ENCODE measurements at regions not wholly inside any gene's neighbourhood (a gene's known extent, or its start where the extent isn't known, plus 50 kb on each side); places are given as distances from the start of the nearest gene placed in this dataset.
"Not testable (repeated sequence)": the region's sequence is repeated elsewhere in the genome, so short reads cannot be mapped to it uniquely, and the experiment has no call there.

DNA sequence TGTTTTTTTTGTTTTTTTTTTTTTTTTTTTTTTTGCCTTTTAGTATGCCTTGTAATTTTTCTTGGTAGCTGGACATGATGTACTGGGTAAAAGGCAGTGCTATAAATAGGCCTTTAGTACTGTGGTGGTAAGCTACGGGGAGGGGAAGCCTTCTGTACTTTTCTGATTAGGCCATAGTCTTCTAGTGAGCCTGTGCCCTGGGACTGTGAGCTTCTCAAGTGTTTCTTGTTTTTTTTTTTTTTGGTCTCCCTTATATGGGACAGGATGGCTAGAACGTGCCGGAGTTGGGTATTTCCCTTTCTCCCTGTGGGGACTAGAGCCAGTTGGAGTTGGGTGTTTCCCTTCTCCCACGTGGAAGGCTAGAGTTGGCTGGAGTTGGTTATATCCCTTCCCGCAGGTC lies 59.4 kb upstream of the PRELID3B start:
- intact Hi-C loops (cut with DNase I): no loop called here
- peak; percentile 88 for ATAC-seq

DNA sequence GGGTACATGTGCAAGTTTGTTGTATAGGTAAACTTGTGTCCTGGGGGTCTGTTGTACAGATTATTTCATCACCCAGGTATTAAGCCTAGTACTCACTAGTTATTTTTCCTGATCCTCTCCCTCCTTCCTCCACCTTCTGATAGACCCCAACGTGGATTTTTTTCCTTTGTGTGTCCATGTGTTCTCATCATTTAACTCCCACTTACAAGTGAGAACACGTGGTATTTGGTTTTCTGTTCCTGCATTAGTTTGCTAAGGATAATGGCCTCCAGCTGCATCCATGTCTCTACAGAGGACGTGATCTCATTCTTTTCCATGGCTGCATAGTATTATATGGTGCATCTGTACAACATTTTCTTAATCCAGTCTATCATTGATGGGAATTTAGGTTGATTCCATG lies 57.3 kb upstream of the PRELID3B start:
- DNase-seq; H3K36me3 ChIP-seq; H3K27me3 ChIP-seq; H3K27ac ChIP-seq; H3K4me3 ChIP-seq; intact Hi-C loops (cut with DNase I); H3K9me3 ChIP-seq; ATAC-seq: not testable (repeated sequence)
- peaks cover 0 to 33% of the 10 kb centered on the region in 2 donors for H3K4me1 ChIP-seq

More for the DNA sequence above, 59.4 kb upstream of the PRELID3B start:
- peaks cover 0 to 37% of the 10 kb centered on the region in 2 donors for H3K4me1 ChIP-seq
- no peak for TF ChIP-seq CTCF (IDR thresholded peaks at IDR 0.05)
- no peaks in the 10 kb centered on the region for H3K36me3 ChIP-seq
- H3K27me3 ChIP-seq: peaks cover 0 to 6% of the 10 kb centered on the region in 2 donors
- H3K27ac ChIP-seq: peak overlapping the region in 1 of 2 donors; percentile 77
- H3K9me3 ChIP-seq: no peaks in the 10 kb centered on the region
- H3K4me3 ChIP-seq: no peak overlapping the region
- no peak for DNase-seq

DNA sequence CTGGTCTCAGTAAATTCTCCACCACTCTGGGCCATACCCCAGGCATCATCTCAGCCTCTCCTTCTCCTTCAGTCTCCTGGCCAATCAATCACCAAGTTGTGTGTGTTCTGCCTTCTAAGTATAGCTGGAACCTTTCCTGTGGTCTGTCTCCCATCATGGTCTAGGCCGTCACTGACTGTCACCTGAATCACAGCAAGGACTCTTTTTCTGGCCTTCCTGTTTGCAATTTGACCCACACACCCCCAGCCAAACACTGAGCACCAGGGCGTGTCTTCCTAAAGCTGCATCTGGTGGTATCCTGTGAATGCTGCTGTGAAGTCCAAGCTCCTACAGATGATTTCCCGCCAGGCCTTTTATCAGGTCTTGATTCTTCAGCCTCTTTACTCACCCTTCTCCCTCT lies 52.6 kb upstream of the PRELID3B start:
- DNase-seq: no peak
- Histone ChIP-seq H3K4me3 (no peak overlapping the region), H3K27ac (no peak overlapping the region), H3K27me3 (no peaks in the 10 kb centered on the region), H3K36me3 (no peaks in the 10 kb centered on the region), H3K4me1 (no peaks in the 10 kb centered on the region), H3K9me3 (no peaks in the 10 kb centered on the region)
- intact Hi-C loops (cut with DNase I): no loop called here
- no peak for TF ChIP-seq CTCF (IDR thresholded peaks at IDR 0.05)
- no peak for ATAC-seq

GRCh38 chr20:59094576-59094975 lies 52.0 kb upstream of the PRELID3B start:
- no peak for TF ChIP-seq CTCF (IDR thresholded peaks at IDR 0.05)
- H3K27me3 ChIP-seq: no peaks in the 10 kb centered on the region
- DNase-seq: no peak
- intact Hi-C loops (cut with DNase I): no loop called here
- H3K9me3 ChIP-seq: no peaks in the 10 kb centered on the region
- H3K4me1 ChIP-seq: no peaks in the 10 kb centered on the region
- no peak overlapping the region for H3K4me3 ChIP-seq
- ATAC-seq: no peak
- no peak overlapping the region for H3K27ac ChIP-seq
- no peaks in the 10 kb centered on the region for H3K36me3 ChIP-seq
